ENCODE measurements at regions not wholly inside any gene's neighbourhood (a gene's known extent, or its start where the extent isn't known, plus 50 kb on each side); places are given as distances from the start of the nearest gene placed in this dataset.
A peak's percentile ranks its signal among the peaks of the same experiment; 100 is the strongest.

DNA sequence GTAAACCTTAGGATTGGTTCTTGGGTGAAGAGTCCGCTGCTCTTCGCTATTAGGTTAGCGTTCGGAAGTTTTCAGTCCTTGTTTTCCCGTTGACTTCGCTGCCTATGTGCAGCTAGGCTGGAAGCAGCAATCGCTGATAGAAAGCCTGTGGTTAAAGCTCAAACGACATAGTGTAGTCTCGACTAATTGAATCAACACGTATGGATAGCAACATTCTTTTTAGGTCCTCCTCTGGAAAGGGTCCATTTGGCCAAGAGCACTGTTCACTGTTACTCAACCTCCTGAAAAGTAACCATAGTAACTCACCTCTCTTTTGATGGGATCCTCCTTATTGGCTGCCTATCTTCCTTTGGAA lies 355.5 kb downstream of the SNAPC1 start:
- intact Hi-C loops (cut with DNase I), result no loop called here
- TF ChIP-seq POLR2AphosphoS5 (IDR thresholded peaks at IDR 0.05; ENCODE audit: insufficient read depth in 1 of 2, low read depth in 1 of 2) (no peak), POLR2A (IDR thresholded peaks at IDR 0.05) (no peak)
- TF ChIP-seq, protein P1, sequence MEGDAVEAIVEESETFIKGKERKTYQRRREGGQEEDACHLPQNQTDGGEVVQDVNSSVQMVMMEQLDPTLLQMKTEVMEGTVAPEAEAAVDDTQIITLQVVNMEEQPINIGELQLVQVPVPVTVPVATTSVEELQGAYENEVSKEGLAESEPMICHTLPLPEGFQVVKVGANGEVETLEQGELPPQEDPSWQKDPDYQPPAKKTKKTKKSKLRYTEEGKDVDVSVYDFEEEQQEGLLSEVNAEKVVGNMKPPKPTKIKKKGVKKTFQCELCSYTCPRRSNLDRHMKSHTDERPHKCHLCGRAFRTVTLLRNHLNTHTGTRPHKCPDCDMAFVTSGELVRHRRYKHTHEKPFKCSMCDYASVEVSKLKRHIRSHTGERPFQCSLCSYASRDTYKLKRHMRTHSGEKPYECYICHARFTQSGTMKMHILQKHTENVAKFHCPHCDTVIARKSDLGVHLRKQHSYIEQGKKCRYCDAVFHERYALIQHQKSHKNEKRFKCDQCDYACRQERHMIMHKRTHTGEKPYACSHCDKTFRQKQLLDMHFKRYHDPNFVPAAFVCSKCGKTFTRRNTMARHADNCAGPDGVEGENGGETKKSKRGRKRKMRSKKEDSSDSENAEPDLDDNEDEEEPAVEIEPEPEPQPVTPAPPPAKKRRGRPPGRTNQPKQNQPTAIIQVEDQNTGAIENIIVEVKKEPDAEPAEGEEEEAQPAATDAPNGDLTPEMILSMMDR (IDR thresholded peaks at IDR 0.05), result no peak
- Histone ChIP-seq H3K9me3 (no peaks in the 10 kb centered on the region), H3K27ac (no peak overlapping the region), H3K4me3 (peak overlapping the region; percentile 21 to 40), H3K27me3 (no peaks in the 10 kb centered on the region), H3K36me3 (no peaks in the 10 kb centered on the region), H3K4me1 (peaks cover 13% of the 10 kb centered on the region)
- DNase-seq (ENCODE audit: extremely low spot score in 2 of 2), result no peak

DNA sequence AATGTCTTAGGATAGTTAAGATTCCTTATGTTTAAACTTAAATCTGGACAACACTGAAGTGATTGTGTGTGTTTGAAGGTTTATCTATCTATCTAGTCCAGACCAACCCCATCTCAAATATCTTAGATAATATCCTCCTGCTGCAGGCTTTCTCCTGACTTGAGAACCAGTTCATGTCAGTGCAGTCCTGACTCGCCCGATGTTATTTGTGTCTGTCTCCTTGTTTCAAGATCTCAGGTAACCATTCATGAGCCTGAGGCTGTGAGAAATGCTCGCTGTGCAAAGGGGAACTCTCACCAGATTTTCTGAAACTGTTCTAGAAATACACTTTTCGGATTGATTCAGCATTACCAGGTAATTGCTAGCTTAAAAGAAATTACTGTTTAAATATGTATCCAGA lies 356.2 kb downstream of the SNAPC1 start:
- H3K27ac ChIP-seq, result no peak overlapping the region
- TF ChIP-seq, protein P1 (IDR thresholded peaks at IDR 0.05), result no peak
- TF ChIP-seq POLR2A (IDR thresholded peaks at IDR 0.05) (no peak), POLR2AphosphoS5 (IDR thresholded peaks at IDR 0.05; ENCODE audit: insufficient read depth in 1 of 2, low read depth in 1 of 2) (no peak)
- peaks cover 13% of the 10 kb centered on the region for H3K4me1 ChIP-seq
- intact Hi-C loops (cut with DNase I), result no loop called here
- H3K36me3 ChIP-seq, result no peaks in the 10 kb centered on the region
- no peaks in the 10 kb centered on the region for H3K9me3 ChIP-seq
- DNase-seq (ENCODE audit: extremely low spot score in 2 of 2), result no peak
- no peak overlapping the region for H3K4me3 ChIP-seq
- no peaks in the 10 kb centered on the region for H3K27me3 ChIP-seq

DNA sequence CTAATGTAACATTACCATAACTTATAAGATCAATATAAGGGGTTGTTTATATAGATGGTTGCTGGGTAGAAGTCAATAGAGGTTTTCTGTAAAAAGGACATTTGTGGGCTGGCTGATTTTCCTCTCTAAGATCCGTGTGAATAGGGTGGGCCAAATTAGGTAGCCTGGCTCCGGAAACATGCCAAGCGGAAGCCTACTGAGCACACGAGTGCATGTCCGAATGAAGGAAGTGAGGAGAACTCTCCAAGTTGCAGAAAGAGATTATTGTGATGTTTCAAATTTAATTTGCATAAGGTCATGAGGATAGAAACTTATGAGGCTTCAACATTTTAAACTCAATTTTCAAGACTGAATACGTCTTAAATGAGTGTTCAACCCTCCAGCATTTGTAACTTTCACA lies 356.7 kb downstream of the SNAPC1 start:
- DNase-seq (ENCODE audit: extremely low spot score in 2 of 2), result no peak
- no peaks in the 10 kb centered on the region for H3K27me3 ChIP-seq
- H3K27ac ChIP-seq, result no peak overlapping the region
- H3K9me3 ChIP-seq, result no peaks in the 10 kb centered on the region
- TF ChIP-seq POLR2AphosphoS5 (IDR thresholded peaks at IDR 0.05; ENCODE audit: insufficient read depth in 1 of 2, low read depth in 1 of 2) (no peak), POLR2A (IDR thresholded peaks at IDR 0.05) (no peak)
- TF ChIP-seq, protein P1 (IDR thresholded peaks at IDR 0.05), result no peak
- H3K4me3 ChIP-seq, result no peak overlapping the region
- no peaks in the 10 kb centered on the region for H3K36me3 ChIP-seq
- intact Hi-C loops (cut with DNase I), result no loop called here
- H3K4me1 ChIP-seq, result peaks cover 13% of the 10 kb centered on the region

DNA sequence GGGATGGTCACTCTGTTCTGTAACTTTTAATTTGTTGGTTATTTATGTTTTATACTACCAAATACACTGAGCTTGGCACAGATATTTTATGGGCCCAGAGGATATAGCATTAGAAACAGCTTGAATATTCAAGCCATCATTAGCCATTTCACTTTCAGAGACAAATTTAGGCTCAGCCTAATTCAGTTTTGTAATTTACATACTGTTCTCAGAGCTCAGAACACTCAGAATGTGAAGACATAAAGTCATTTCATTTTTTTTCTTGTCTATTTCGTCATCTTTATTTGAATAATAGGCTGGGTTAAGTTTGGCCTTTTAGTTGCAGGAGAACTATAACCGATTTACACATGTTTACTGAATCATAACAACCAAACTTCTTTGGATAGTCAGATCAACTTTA lies 361.7 kb downstream of the SNAPC1 start:
- intact Hi-C loops (cut with DNase I), result loop anchor here (10.0 kb wide), 1 partner anchor 669 kb away; no protein-coding TSS in a partner anchor
- no peak for TF ChIP-seq POLR2A (IDR thresholded peaks at IDR 0.05)
- no peak for TF ChIP-seq POLR2AphosphoS5 (IDR thresholded peaks at IDR 0.05; ENCODE audit: insufficient read depth in 1 of 2, low read depth in 1 of 2)
- TF ChIP-seq, protein P1 (IDR thresholded peaks at IDR 0.05), result no peak

DNA sequence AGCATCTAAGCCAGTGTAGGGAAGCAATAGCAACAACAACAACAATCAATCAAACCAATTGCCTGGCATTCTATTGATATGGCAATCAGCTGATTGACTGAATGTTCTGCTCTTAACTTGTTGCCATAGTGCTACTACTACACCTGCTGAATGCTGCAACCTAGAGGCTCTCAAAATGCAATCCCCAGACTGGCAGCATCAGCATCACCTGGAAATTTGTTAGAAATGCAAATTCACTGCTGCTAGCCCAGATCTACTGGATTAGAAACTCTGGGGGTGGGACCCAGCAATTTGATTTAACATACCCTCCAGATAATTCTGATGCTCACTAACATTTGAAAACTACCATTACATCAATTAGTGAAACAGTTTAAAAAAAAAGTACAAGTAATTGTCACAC lies 363.6 kb downstream of the SNAPC1 start:
- DNase-seq (ENCODE audit: extremely low spot score in 2 of 2), result no peak
- H3K4me3 ChIP-seq, result no peak overlapping the region
- H3K4me1 ChIP-seq, result no peaks in the 10 kb centered on the region
- H3K36me3 ChIP-seq, result no peaks in the 10 kb centered on the region
- no peaks in the 10 kb centered on the region for H3K27me3 ChIP-seq
- intact Hi-C loops (cut with DNase I), result loop anchor here (10.0 kb wide), 1 partner anchor 671 kb away; no protein-coding TSS in a partner anchor
- no peaks in the 10 kb centered on the region for H3K9me3 ChIP-seq
- H3K27ac ChIP-seq, result no peak overlapping the region
- TF ChIP-seq, protein P1 (IDR thresholded peaks at IDR 0.05), result no peak
- no peak for TF ChIP-seq POLR2AphosphoS5 (IDR thresholded peaks at IDR 0.05; ENCODE audit: insufficient read depth in 1 of 2, low read depth in 1 of 2)
- no peak for TF ChIP-seq POLR2A (IDR thresholded peaks at IDR 0.05)

More for the DNA sequence above, 361.7 kb downstream of the SNAPC1 start:
- no peaks in the 10 kb centered on the region for H3K36me3 ChIP-seq
- no peaks in the 10 kb centered on the region for H3K4me1 ChIP-seq
- no peak overlapping the region for H3K4me3 ChIP-seq
- no peak overlapping the region for H3K27ac ChIP-seq
- DNase-seq (ENCODE audit: extremely low spot score in 2 of 2), result no peak
- no peaks in the 10 kb centered on the region for H3K9me3 ChIP-seq
- H3K27me3 ChIP-seq, result no peaks in the 10 kb centered on the region

Measured in vagina (tissue), 2 donors.